MM.1S (cell line): ENCODE measurements at regions not wholly inside any gene's neighbourhood (a gene's known extent, or its start where the extent isn't known, plus 50 kb on each side); places are given as distances from the start of the nearest gene placed in this dataset.

ENCODE experiments used
- EZH2 ChIP-seq: fragments of 300-600 bp; sonication (generic); optimal IDR thresholded peaks from 2 replicates; pipeline ENCODE3; 2017; ENCODE audit warnings: low read depth, mild to moderate bottlenecking, antibody characterized with exemption, low read length, mixed read lengths
- EZH2phosphoT487 ChIP-seq: fragments of 300-600 bp; sonication (generic); IDR thresholded peaks from 2 replicates; pipeline ENCODE4 v1.6.1; 2018; ENCODE audit warnings: antibody characterized with exemption, low read length
- TF ChIP-seq, protein P1 (sequence below): fragments of 300-600 bp; sonication (generic); IDR thresholded peaks from 2 replicates; pipeline ENCODE4 v1.5.1; 2016; ENCODE audit warnings: antibody characterized with exemption, low read length, mixed read lengths

DNA sequence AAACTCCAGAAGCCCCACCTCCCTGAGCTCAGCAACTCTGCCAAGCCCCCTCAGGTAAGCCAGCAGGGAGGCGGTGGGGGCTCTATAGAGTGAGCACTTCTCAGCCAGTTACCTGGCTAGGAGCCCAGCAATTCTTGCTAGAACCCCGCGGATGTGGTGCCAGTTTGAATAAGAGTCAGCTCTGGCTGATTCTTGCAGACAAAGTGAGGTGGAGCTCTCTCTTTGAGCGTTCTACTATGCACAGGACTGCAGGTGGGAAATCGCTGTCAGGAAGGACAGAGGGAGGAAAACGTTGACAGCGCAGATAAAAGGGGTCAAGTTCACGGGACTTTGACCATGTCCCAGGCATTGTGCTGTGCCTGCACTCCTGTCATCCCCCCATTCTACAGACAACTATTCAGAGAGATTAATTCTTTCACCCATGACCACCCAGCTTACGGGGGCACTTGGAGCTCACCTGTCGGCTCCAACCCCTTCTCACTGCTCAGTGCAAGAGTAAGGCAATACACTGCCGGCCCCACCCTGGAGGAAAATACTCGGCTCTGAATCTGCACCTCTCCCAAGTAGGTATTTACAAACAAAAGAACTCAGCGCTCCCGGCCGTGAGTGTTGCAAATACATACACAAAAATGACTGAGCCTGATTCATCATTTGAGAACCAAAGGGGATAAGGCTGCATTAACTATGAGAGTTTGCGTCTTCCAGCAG is 92.9 kb downstream of the ANKRD60 start:
- TF ChIP-seq, protein P1, sequence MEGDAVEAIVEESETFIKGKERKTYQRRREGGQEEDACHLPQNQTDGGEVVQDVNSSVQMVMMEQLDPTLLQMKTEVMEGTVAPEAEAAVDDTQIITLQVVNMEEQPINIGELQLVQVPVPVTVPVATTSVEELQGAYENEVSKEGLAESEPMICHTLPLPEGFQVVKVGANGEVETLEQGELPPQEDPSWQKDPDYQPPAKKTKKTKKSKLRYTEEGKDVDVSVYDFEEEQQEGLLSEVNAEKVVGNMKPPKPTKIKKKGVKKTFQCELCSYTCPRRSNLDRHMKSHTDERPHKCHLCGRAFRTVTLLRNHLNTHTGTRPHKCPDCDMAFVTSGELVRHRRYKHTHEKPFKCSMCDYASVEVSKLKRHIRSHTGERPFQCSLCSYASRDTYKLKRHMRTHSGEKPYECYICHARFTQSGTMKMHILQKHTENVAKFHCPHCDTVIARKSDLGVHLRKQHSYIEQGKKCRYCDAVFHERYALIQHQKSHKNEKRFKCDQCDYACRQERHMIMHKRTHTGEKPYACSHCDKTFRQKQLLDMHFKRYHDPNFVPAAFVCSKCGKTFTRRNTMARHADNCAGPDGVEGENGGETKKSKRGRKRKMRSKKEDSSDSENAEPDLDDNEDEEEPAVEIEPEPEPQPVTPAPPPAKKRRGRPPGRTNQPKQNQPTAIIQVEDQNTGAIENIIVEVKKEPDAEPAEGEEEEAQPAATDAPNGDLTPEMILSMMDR = no peak
- TF ChIP-seq EZH2phosphoT487 (no peak), EZH2 (no peak)
